Stomach (tissue), 4 donors: ENCODE measurements at regions not wholly inside any gene's neighbourhood (a gene's known extent, or its start where the extent isn't known, plus 50 kb on each side); places are given as distances from the start of the nearest gene placed in this dataset.

Source experiments
- CTCF ChIP-seq, 7 experiments: fragments of 450-650 bp in 4 of 7; fragments of 200-600 bp in 3 of 7; sonication (generic) in 3 of 7; IDR thresholded peaks; one replicate each; pipeline ENCODE4 v1.5.1; 2016 to 2019; ENCODE audit warnings: antibody characterized with exemption in 7 of 7, control low read depth in 2 of 7, mild to moderate bottlenecking in 1 of 7
- EP300 ChIP-seq: sonication (generic); formaldehyde crosslinking; IDR thresholded peaks from one replicate; pipeline ENCODE4 v1.6.1; 2017; ENCODE audit warnings: antibody characterized with exemption

- no peak for TF ChIP-seq CTCF (IDR thresholded peaks at IDR 0.05)
- no peak for TF ChIP-seq EP300
These were observed 301.9 kb downstream of the IL20RB start for GRCh38 chr3:137259701-137260100.
